ENCODE measurements at regions not wholly inside any gene's neighbourhood (a gene's known extent, or its start where the extent isn't known, plus 50 kb on each side); places are given as distances from the start of the nearest gene placed in this dataset.

DNA sequence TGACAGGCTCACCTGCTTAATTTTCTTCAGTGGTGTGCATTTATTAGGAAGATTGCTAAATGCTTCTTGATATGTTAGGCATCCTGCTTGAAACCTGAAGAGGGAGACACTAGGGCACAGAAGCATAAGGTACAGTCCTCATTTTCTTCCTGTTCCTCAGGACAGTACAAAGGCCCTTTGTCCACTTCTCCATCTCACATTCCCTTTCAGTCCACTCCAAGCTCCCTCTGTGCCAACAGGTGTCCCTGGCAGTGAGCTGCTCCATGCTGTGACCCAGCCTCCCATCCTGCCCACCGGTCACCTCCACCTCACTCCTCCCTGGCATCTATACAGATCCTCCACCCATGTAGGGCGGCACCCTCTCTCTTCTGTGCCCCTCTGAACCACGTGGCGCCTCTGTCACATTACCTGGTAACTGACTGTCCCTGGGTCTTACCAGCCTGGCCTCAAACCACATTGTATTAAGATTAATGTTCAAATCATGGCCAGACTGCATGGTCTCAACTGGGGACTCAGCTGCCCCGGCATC is 162.8 kb downstream of the VAPA start:
- TF ChIP-seq EZH2 (IDR thresholded peaks at IDR 0.05; ENCODE audit: low read depth), result no peak
- TF ChIP-seq, protein P1, sequence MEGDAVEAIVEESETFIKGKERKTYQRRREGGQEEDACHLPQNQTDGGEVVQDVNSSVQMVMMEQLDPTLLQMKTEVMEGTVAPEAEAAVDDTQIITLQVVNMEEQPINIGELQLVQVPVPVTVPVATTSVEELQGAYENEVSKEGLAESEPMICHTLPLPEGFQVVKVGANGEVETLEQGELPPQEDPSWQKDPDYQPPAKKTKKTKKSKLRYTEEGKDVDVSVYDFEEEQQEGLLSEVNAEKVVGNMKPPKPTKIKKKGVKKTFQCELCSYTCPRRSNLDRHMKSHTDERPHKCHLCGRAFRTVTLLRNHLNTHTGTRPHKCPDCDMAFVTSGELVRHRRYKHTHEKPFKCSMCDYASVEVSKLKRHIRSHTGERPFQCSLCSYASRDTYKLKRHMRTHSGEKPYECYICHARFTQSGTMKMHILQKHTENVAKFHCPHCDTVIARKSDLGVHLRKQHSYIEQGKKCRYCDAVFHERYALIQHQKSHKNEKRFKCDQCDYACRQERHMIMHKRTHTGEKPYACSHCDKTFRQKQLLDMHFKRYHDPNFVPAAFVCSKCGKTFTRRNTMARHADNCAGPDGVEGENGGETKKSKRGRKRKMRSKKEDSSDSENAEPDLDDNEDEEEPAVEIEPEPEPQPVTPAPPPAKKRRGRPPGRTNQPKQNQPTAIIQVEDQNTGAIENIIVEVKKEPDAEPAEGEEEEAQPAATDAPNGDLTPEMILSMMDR (conservative IDR thresholded peaks at IDR 0.05), result no peak; the same call in 1 of the 2 replicates
